ENCODE measurements at regions not wholly inside any gene's neighbourhood (a gene's known extent, or its start where the extent isn't known, plus 50 kb on each side); places are given as distances from the start of the nearest gene placed in this dataset.

GRCh38 chr5:167889276-167889675 is 402.2 kb upstream of the WWC1 start:
- DNase-seq (ENCODE audit: low spot score): no peak
- ATAC-seq: peak; percentile 66
- no peak for TF ChIP-seq TCF7 (CRISPR knock-in tag; IDR thresholded peaks at IDR 0.05; ENCODE audit: low read depth)
- TF ChIP-seq ETV6 (CRISPR knock-in tag; IDR thresholded peaks at IDR 0.05): no peak
- no peak for TF ChIP-seq SP1 (CRISPR knock-in tag; conservative IDR thresholded peaks at IDR 0.05)
- no peak for TF ChIP-seq ZNF219 (CRISPR knock-in tag; IDR thresholded peaks at IDR 0.05; ENCODE audit: borderline replicate concordance)
- TF ChIP-seq FOXP1 (CRISPR knock-in tag; IDR thresholded peaks at IDR 0.05; ENCODE audit: borderline replicate concordance): no peak
- 0 out of 2 replicates have a peak, but pooled peaks have one; percentile 65 for TF ChIP-seq ESRRA (CRISPR knock-in tag; IDR thresholded peaks at IDR 0.05; ENCODE audit: borderline replicate concordance)
- ChIA-PET POLR2A (no interaction called here), CTCF (interaction anchor here (2.4 kb wide), 1 partner anchor 8 kb away, joined by 13 read pairs; no protein-coding TSS in a partner anchor)
- Mint-ChIP-seq H3K27me3 (ENCODE audit: low read depth) (no peaks in the 10 kb centered on the region; the same call in 1 of the 2 replicates), H3K4me1 (peaks cover 36% of the 10 kb centered on the region), H3K36me3 (no peaks in the 10 kb centered on the region), H3K4me3 (peak overlapping the region; percentile 1; the same call in 1 of the 2 replicates), H3K9me3 (peaks cover 4% of the 10 kb centered on the region; the same call in 1 of the 2 replicates), H3K27ac (peak overlapping the region; percentile 45)

- peaks cover 4% of the 10 kb centered on the region; the same call in 1 of the 2 replicates for H3K9me3 Mint-ChIP-seq
- H3K27me3 Mint-ChIP-seq (ENCODE audit: low read depth): peaks cover 4% of the 10 kb centered on the region
- no peak overlapping the region for H3K27ac Mint-ChIP-seq
- peaks cover 50% of the 10 kb centered on the region for H3K4me1 Mint-ChIP-seq
- DNase-seq (ENCODE audit: low spot score) (no peak), ATAC-seq (no peak)
- TF ChIP-seq PREB (CRISPR knock-in tag; IDR thresholded peaks at IDR 0.05; ENCODE audit: borderline replicate concordance) (no peak), ATF2 (CRISPR knock-in tag; IDR thresholded peaks at IDR 0.05; ENCODE audit: borderline replicate concordance, low read depth) (no peak), AR (CRISPR knock-in tag; IDR thresholded peaks at IDR 0.05) (no peak), RORB (CRISPR knock-in tag; IDR thresholded peaks at IDR 0.05) (no peak), ZNF121 (CRISPR knock-in tag; IDR thresholded peaks at IDR 0.05) (no peak), CBFB (CRISPR knock-in tag; IDR thresholded peaks at IDR 0.05; ENCODE audit: low read depth) (no peak), ETV6 (CRISPR knock-in tag; IDR thresholded peaks at IDR 0.05) (no peak), NFATC4 (CRISPR knock-in tag; IDR thresholded peaks at IDR 0.05) (no peak), ZNF219 (CRISPR knock-in tag; IDR thresholded peaks at IDR 0.05; ENCODE audit: borderline replicate concordance) (no peak), ZBTB43 (CRISPR knock-in tag; IDR thresholded peaks at IDR 0.05) (no peak), ATF3 (CRISPR knock-in tag; conservative IDR thresholded peaks at IDR 0.05) (no peak), MAX (CRISPR knock-in tag; IDR thresholded peaks at IDR 0.05) (no peak), ZNF232 (CRISPR knock-in tag; IDR thresholded peaks at IDR 0.05) (no peak), ZSCAN18 (CRISPR knock-in tag; IDR thresholded peaks at IDR 0.05) (no peak)
- no peaks in the 10 kb centered on the region for H3K36me3 Mint-ChIP-seq
- CTCF ChIA-PET: no interaction called here
- POLR2A ChIA-PET: no interaction called here
- no peak overlapping the region for H3K4me3 Mint-ChIP-seq
Measured at GRCh38 chr5:167892352-167893115, 398.9 kb upstream of the WWC1 start.
